Trophoblast cell (in vitro differentiated cells and primary cell): ENCODE measurements at regions not wholly inside any gene's neighbourhood (a gene's known extent, or its start where the extent isn't known, plus 50 kb on each side); places are given as distances from the start of the nearest gene placed in this dataset.

Experiments used
- DNase-seq, 2 donors: peaks; one replicate each; pipeline ENCODE4 v3.0.0-alpha.2; 2016
- H2AFZ ChIP-seq: 2 replicates; pipeline ENCODE4 v1.6.1; 2013; ENCODE audit warnings: low read length, moderate library complexity, mild to moderate bottlenecking; ENCODE audit not compliant: insufficient read depth, poor library complexity
- H2AK5ac ChIP-seq: 2 replicates; pipeline ENCODE4 v1.6.1; 2013; ENCODE audit warnings: mild to moderate bottlenecking, low read length
- H2BK120ac ChIP-seq: 2 replicates; pipeline ENCODE4 v1.6.1; 2013; ENCODE audit warnings: low read length, mild to moderate bottlenecking, moderate library complexity; ENCODE audit not compliant: insufficient read depth, poor library complexity
- H2BK12ac ChIP-seq: 2 replicates; pipeline ENCODE4 v1.6.1; 2013; ENCODE audit warnings: mild to moderate bottlenecking, low read length, moderate library complexity
- H2BK5ac ChIP-seq: 2 replicates; pipeline ENCODE4 v1.6.1; 2013; ENCODE audit warnings: low read length, low read depth, moderate library complexity, mild to moderate bottlenecking; ENCODE audit not compliant: poor library complexity
- H3K14ac ChIP-seq: 2 replicates; pipeline ENCODE4 v1.6.1; 2013; ENCODE audit warnings: mild to moderate bottlenecking, low read length
- H3K18ac ChIP-seq: 2 replicates; pipeline ENCODE4 v1.6.1; 2013; ENCODE audit warnings: mild to moderate bottlenecking, low read length
- H3K23ac ChIP-seq: 2 replicates; pipeline ENCODE4 v1.6.1; 2013; ENCODE audit warnings: low read length
- H3K27ac ChIP-seq: 2 replicates; pipeline ENCODE4 v1.5.1; 2013; ENCODE audit warnings: low read depth, mild to moderate bottlenecking, inconsistent platforms, low read length, moderate library complexity
- H3K27me3 ChIP-seq: 2 replicates; pipeline ENCODE4 v1.6.1; 2013; ENCODE audit warnings: inconsistent platforms, mild to moderate bottlenecking, low read length, moderate library complexity; ENCODE audit not compliant: insufficient read depth
- H3K36me3 ChIP-seq, 2 experiments: 1 replicate in 1 of 2; 2 replicates in 1 of 2; pipeline ENCODE4 v1.6.1; 2013; ENCODE audit warnings: low read length in 2 of 2, mild to moderate bottlenecking in 2 of 2, moderate library complexity in 1 of 2; ENCODE audit not compliant: insufficient read depth in 2 of 2, control insufficient read depth in 1 of 2
- H3K4ac ChIP-seq: 2 replicates; pipeline ENCODE4 v1.6.1; 2013; ENCODE audit warnings: low read depth, mild to moderate bottlenecking, low read length, moderate library complexity
- H3K4me1 ChIP-seq, 2 experiments: 1 replicate in 1 of 2; 2 replicates in 1 of 2; pipeline ENCODE4 v1.6.1; 2013; ENCODE audit warnings: low read length in 2 of 2, mild to moderate bottlenecking in 2 of 2, moderate library complexity in 1 of 2; ENCODE audit not compliant: insufficient read depth in 2 of 2, control insufficient read depth in 1 of 2
- H3K4me2 ChIP-seq: 2 replicates; pipeline ENCODE4 v1.6.1; 2013; ENCODE audit warnings: inconsistent platforms, mild to moderate bottlenecking, low read length, moderate library complexity
- H3K4me3 ChIP-seq: 2 replicates; pipeline ENCODE4 v1.5.1; 2013; ENCODE audit warnings: mild to moderate bottlenecking, low read depth, low read length, inconsistent platforms
- H3K79me1 ChIP-seq: one replicate; pipeline ENCODE4 v1.6.1; 2013; ENCODE audit warnings: low read length
- H3K79me2 ChIP-seq: 2 replicates; pipeline ENCODE4 v1.6.1; 2013; ENCODE audit warnings: low read length, mild to moderate bottlenecking; ENCODE audit not compliant: control insufficient read depth, insufficient read depth, poor library complexity
- H3K9ac ChIP-seq: 2 replicates; pipeline ENCODE4 v1.6.1; 2013; ENCODE audit warnings: mild to moderate bottlenecking, low read length
- H3K9me3 ChIP-seq: 2 replicates; pipeline ENCODE4 v1.6.1; 2013; ENCODE audit warnings: low read depth, mild to moderate bottlenecking, control low read depth, inconsistent platforms, low read length; ENCODE audit not compliant: insufficient read depth
- H4K12ac ChIP-seq: 2 replicates; pipeline ENCODE4 v1.6.1; 2013; ENCODE audit warnings: low read depth, mild to moderate bottlenecking, low read length, moderate library complexity
- H4K8ac ChIP-seq: 2 replicates; pipeline ENCODE4 v1.6.1; 2013; ENCODE audit warnings: low read depth, mild to moderate bottlenecking, low read length, moderate library complexity
- H4K91ac ChIP-seq: one replicate; pipeline ENCODE4 v1.6.1; 2013; ENCODE audit warnings: low read depth, mild to moderate bottlenecking, low read length, moderate library complexity
- WGBS: extraction: QIAGEN DNeasy Blood & Tissue Kit; methylation state at CpG from one replicate; pipeline ENCODE4 v1.1.7; 2013; ENCODE audit warnings: missing lambda C conversion rate; ENCODE audit not compliant: insufficient read length, insufficient coverage; ENCODE audit errors: extremely low coverage; 5-methylcytosine and 5-hydroxymethylcytosine counted together

DNA sequence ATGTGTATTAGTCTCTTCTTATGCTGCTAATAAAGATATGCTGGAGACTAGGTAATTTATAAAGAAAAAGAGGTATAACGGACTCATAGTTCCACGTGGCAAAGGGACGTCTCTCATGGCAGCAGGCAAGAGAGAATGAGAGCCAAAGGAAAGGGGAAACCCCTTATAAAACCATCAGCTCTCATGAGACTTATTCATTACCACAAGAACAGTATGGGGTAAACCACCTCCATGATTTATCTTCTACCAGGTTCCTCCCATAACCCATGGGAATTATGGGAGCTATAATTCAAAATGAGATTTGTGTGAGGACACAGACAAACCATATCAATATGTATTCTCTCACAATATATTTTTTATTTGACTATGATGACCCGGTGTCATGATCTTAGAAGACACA, 109.1 kb downstream of the UTRN start:
- H3K4me3 ChIP-seq, result no peak overlapping the region
- no peak overlapping the region for H3K27ac ChIP-seq
- no peak overlapping the region for H2AFZ ChIP-seq
- H2BK120ac ChIP-seq, result no peak overlapping the region
- H3K4ac ChIP-seq, result no peak overlapping the region
- no peaks in the 10 kb centered on the region for H3K79me1 ChIP-seq
- DNase-seq, result no peak
- H3K9ac ChIP-seq, result no peak overlapping the region
- no peak overlapping the region for H4K12ac ChIP-seq
- H3K23ac ChIP-seq, result no peak overlapping the region
- H4K91ac ChIP-seq, result no peak overlapping the region
- H3K36me3 ChIP-seq, result no peaks in the 10 kb centered on the region
- no peaks in the 10 kb centered on the region for H3K27me3 ChIP-seq
- H2BK12ac ChIP-seq, result no peak overlapping the region
- WGBS, result no CpG with 5 or more reads among the region's 4 CpGs
- no peak overlapping the region for H3K14ac ChIP-seq
- H4K8ac ChIP-seq, result no peak overlapping the region
- peaks cover 1% of the 10 kb centered on the region for H3K9me3 ChIP-seq
- no peak overlapping the region for H3K18ac ChIP-seq
- H3K79me2 ChIP-seq, result no peaks in the 10 kb centered on the region
- H2BK5ac ChIP-seq, result no peak overlapping the region
- H2AK5ac ChIP-seq, result no peak overlapping the region
- no peak overlapping the region for H3K4me2 ChIP-seq
- H3K4me1 ChIP-seq, result no peaks in the 10 kb centered on the region

- Histone ChIP-seq H3K9ac (no peak overlapping the region), H2BK5ac (no peak overlapping the region), H4K91ac (no peak overlapping the region), H3K79me1 (no peaks in the 10 kb centered on the region), H2AFZ (no peak overlapping the region), H3K36me3 (no peaks in the 10 kb centered on the region), H3K4me1 (no peaks in the 10 kb centered on the region), H3K79me2 (no peaks in the 10 kb centered on the region), H2AK5ac (no peak overlapping the region), H4K12ac (no peak overlapping the region), H4K8ac (no peak overlapping the region), H2BK12ac (no peak overlapping the region), H3K23ac (no peak overlapping the region), H3K27ac (no peak overlapping the region), H3K4me3 (no peak overlapping the region), H3K4ac (no peak overlapping the region), H3K18ac (no peak overlapping the region), H2BK120ac (no peak overlapping the region), H3K4me2 (no peak overlapping the region), H3K14ac (no peak overlapping the region), H3K9me3 (peaks cover 1% of the 10 kb centered on the region), H3K27me3 (no peaks in the 10 kb centered on the region)
- DNase-seq, result no peak
Measured at GRCh38 chr6:144395014-144395413, 109.9 kb downstream of the UTRN start.

GRCh38 chr6:144395826-144396225, 110.7 kb downstream of the UTRN start:
- H3K4me1 ChIP-seq, result no peaks in the 10 kb centered on the region
- no peak overlapping the region for H3K9ac ChIP-seq
- no CpG with 5 or more reads among the region's 1 CpG for WGBS
- H4K8ac ChIP-seq, result no peak overlapping the region
- no peak overlapping the region for H3K14ac ChIP-seq
- H3K79me1 ChIP-seq, result no peaks in the 10 kb centered on the region
- H3K27ac ChIP-seq, result no peak overlapping the region
- H3K27me3 ChIP-seq, result no peaks in the 10 kb centered on the region
- H3K18ac ChIP-seq, result no peak overlapping the region
- H2BK5ac ChIP-seq, result no peak overlapping the region
- no peak overlapping the region for H4K12ac ChIP-seq
- H3K4me3 ChIP-seq, result no peak overlapping the region
- DNase-seq, result no peak
- peaks cover 1% of the 10 kb centered on the region for H3K9me3 ChIP-seq
- H2AK5ac ChIP-seq, result no peak overlapping the region
- H3K4me2 ChIP-seq, result no peak overlapping the region
- H2BK12ac ChIP-seq, result no peak overlapping the region
- H2AFZ ChIP-seq, result no peak overlapping the region
- no peak overlapping the region for H4K91ac ChIP-seq
- no peaks in the 10 kb centered on the region for H3K79me2 ChIP-seq
- H3K4ac ChIP-seq, result no peak overlapping the region
- H2BK120ac ChIP-seq, result no peak overlapping the region
- H3K23ac ChIP-seq, result no peak overlapping the region
- no peaks in the 10 kb centered on the region for H3K36me3 ChIP-seq

GRCh38 chr6:144397141-144397540, 112.0 kb downstream of the UTRN start:
- Histone ChIP-seq H3K18ac (no peak overlapping the region), H3K4ac (no peak overlapping the region), H3K23ac (no peak overlapping the region), H3K79me1 (no peaks in the 10 kb centered on the region), H3K27ac (no peak overlapping the region), H2AK5ac (no peak overlapping the region), H3K14ac (no peak overlapping the region), H3K9me3 (peaks cover 1% of the 10 kb centered on the region), H2BK120ac (no peak overlapping the region), H3K79me2 (no peaks in the 10 kb centered on the region), H3K4me2 (no peak overlapping the region), H4K8ac (no peak overlapping the region), H2AFZ (no peak overlapping the region), H3K36me3 (no peaks in the 10 kb centered on the region), H3K9ac (no peak overlapping the region), H2BK12ac (no peak overlapping the region), H4K91ac (no peak overlapping the region), H4K12ac (no peak overlapping the region), H3K27me3 (no peaks in the 10 kb centered on the region), H3K4me3 (no peak overlapping the region), H2BK5ac (no peak overlapping the region), H3K4me1 (no peaks in the 10 kb centered on the region)
- no CpG with 5 or more reads among the region's 4 CpGs for WGBS
- DNase-seq, result no peak
